Fibroblast of pulmonary artery (primary cell): ENCODE measurements at regions not wholly inside any gene's neighbourhood (a gene's known extent, or its start where the extent isn't known, plus 50 kb on each side); places are given as distances from the start of the nearest gene placed in this dataset.

ENCODE experiments used
- DNase-seq: peaks from one replicate; pipeline ENCODE4 v3.0.0-alpha.2; 2010; ENCODE audit warnings: low read depth
- H3K4me3 ChIP-seq: replicated peaks from 2 replicates; pipeline ENCODE4 v1.5.1; 2011; ENCODE audit warnings: low read depth, mild to moderate bottlenecking, control low read depth, low read length, moderate library complexity
- CTCF ChIP-seq: IDR thresholded peaks from 2 replicates; pipeline ENCODE4 v1.5.1; 2011; ENCODE audit warnings: mild to moderate bottlenecking, control low read depth, low read length, inconsistent platforms; ENCODE audit errors: missing control alignments

- peak; percentile 80 for DNase-seq
- no peak overlapping the region for H3K4me3 ChIP-seq
- no peak for TF ChIP-seq CTCF
Measured at GRCh38 chr1:79811173-79811572, 804.6 kb upstream of the ADGRL4 start.

GRCh38 chr1:79808816-79809475 is 802.4 kb upstream of the ADGRL4 start:
- no peak for TF ChIP-seq CTCF
- DNase-seq: no peak
- H3K4me3 ChIP-seq: no peak overlapping the region

GRCh38 chr1:79807816-79808215 is 801.3 kb upstream of the ADGRL4 start:
- H3K4me3 ChIP-seq: no peak overlapping the region
- DNase-seq: no peak
- TF ChIP-seq CTCF: no peak

- no peak for DNase-seq
- TF ChIP-seq CTCF: no peak
- H3K4me3 ChIP-seq: no peak overlapping the region
Measured at GRCh38 chr1:79797487-79797886, 791.0 kb upstream of the ADGRL4 start.

GRCh38 chr1:79796434-79796833 is 789.9 kb upstream of the ADGRL4 start:
- DNase-seq: no peak
- no peak for TF ChIP-seq CTCF
- no peak overlapping the region for H3K4me3 ChIP-seq

- H3K4me3 ChIP-seq: no peak overlapping the region
- no peak for TF ChIP-seq CTCF
- peak; percentile 93 for DNase-seq
Measured at GRCh38 chr1:79792219-79792930, 785.8 kb upstream of the ADGRL4 start.
